Activated T-cell treated with anti-CD3 and anti-CD28 coated beads for 1 hour (primary cell): ENCODE measurements at regions not wholly inside any gene's neighbourhood (a gene's known extent, or its start where the extent isn't known, plus 50 kb on each side); places are given as distances from the start of the nearest gene placed in this dataset.
"Not testable (repeated sequence)": the region's sequence is repeated elsewhere in the genome, so short reads cannot be mapped to it uniquely, and the experiment has no call there.

Source experiments
- DNase-seq: peaks from one replicate; pipeline ENCODE4 v3.0.0-alpha.2; 2020; ENCODE audit warnings: low read depth

GRCh38 chr9:89839952-89840351 lies 235.1 kb downstream of the GADD45G start:
- DNase-seq = no peak

DNA sequence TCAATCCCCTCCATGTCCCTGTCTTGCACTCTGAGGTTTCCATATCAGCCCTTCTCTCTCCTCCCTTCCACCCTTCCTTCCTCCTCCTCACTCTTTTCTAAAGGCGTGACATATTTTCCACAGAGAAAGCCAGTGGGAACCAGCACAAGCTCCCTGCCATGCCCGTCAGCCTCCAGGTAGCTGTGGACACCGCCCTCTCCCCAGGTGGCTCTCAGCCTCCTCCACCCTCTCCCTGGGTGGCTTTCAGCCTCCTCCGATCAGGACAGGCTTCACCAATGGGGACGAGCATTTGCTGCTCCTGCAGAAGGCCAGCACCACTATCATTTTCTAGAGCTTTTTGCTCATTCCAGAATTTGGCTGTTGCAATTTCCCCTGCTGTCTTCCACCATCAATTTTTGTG lies 236.6 kb downstream of the GADD45G start:
- DNase-seq = no peak

GRCh38 chr9:89842267-89842768 lies 237.5 kb downstream of the GADD45G start:
- DNase-seq = no peak

GRCh38 chr9:89843074-89843473 lies 238.3 kb downstream of the GADD45G start:
- DNase-seq = no peak

- DNase-seq = no peak
Observed at GRCh38 chr9:89843591-89843990, 238.8 kb downstream of the GADD45G start.

DNA sequence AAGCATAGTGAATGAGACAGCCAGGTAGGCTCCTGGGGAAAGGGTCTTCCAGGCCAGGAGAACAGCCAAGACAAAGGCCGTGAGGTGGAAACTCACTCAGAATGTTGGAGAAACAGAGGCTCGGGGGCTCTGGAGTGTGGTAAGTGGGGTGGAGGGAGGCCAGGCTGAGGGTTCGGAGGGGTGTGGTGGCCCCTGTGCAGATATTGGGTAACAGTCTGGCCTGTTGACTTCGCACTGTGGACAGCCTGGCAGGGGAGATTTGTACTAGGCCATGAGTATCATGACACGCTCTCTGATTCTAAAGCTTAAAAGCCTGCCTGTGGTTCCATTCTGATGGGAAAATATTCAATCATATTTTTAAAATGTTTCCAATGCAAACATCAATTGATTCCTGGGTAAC lies 239.3 kb downstream of the GADD45G start:
- DNase-seq = no peak

DNA sequence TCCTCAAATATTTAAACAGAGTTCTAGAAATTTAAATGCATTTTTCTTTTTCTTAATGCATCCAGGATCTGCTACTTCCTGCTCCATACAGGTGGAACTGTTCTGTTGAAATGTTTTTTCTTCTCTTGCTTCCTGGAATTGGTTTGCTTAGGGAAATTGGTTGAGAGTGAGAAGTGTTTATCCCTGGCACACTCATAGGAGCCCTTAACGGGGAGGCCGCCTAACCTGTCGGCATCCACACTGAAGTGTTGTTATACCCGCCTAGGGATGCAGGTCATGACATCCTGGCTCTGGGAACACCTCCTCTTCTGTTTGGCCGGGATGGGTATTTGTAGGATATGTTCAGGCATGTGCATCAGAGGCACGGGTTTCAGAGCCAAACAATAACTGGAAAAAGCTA lies 239.7 kb downstream of the GADD45G start:
- no peak for DNase-seq

GRCh38 chr9:89845321-89845720 lies 240.5 kb downstream of the GADD45G start:
- no peak for DNase-seq

DNA sequence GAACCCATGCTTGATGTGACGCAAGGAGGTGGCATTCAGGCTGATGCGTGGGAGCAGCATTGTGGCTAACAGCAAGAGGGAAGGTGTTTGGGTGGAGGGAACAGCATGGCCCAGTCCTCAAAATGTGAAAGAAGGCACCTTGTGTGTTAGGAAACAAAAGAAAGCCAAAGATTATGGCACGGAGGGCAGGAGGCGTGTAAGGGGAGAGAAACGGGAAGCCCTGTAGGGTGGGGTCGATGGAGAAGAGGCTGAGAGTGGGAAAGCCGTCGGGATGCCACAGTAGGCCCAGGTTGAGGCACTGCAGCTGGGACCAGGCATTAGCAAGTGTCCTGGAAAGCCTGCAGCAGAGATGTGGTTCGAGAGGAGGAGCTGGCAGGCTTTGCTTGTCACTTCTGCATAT lies 241.1 kb downstream of the GADD45G start:
- no peak for DNase-seq

- no peak for DNase-seq
Observed at GRCh38 chr9:89848060-89849040, 243.5 kb downstream of the GADD45G start.

DNA sequence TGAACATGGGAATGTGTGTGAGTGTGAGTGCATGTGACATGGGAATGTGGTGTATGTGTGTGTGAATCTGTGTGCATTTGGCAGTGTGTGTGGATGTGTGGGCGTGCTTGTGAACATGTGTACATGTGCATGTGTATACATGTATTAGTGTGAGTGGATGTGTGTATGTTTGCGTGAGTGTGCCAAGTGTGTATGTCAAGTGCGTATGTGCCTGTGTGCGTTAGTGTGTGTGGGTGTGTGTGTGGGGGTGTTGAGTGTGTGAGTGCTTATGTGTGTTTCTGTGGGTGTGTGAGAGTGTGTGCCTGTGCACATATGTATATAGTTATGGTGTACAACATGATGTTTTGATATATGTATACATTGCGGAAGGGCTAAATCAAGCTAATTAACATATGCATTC lies 244.3 kb downstream of the GADD45G start:
- DNase-seq = no peak

DNA sequence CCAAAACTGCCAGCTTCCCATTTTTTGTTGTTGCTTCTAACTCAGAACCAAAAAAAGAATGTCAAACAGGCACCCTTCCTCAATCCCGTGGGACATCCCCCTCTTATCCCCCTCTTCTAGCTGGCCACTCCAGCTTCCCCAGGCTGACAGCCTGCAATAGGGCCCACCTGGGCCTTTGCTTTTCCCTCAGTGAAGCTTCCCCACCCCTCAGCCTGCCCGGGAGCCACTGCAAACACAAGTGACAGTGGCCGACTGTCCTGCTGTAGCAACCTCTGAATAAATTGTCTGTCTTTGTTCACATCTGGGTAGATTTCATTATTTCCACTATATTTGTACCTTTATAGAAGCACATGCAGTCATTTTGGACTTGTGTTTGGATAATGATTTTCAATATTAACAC lies 245.3 kb downstream of the GADD45G start:
- DNase-seq = no peak

GRCh38 chr9:89850631-89851325 lies 246.0 kb downstream of the GADD45G start:
- DNase-seq = no peak

DNA sequence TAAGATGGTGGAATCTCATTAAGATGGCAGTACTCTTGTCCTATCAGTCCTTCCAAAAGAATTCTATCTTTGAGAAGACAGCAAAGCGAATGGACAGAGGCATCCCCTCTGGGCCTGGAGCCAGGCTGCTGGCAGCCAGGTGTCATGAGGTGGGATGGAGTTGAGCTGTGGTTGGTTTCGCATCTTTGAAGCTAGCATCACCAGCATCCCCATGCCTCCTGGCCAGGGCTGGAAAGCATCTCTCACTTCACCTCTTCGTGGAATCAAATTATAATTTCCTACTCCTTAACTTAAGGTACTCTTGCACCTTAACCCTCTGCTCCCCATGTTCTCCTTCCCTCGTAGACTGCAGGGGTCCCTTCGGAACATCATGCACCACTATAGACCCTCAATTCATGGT lies 248.3 kb downstream of the GADD45G start:
- DNase-seq = no peak

GRCh38 chr9:89853931-89854330 lies 249.1 kb downstream of the GADD45G start:
- no peak for DNase-seq

- no peak for DNase-seq
Observed at GRCh38 chr9:89854715-89855475, 250.1 kb downstream of the GADD45G start.

DNA sequence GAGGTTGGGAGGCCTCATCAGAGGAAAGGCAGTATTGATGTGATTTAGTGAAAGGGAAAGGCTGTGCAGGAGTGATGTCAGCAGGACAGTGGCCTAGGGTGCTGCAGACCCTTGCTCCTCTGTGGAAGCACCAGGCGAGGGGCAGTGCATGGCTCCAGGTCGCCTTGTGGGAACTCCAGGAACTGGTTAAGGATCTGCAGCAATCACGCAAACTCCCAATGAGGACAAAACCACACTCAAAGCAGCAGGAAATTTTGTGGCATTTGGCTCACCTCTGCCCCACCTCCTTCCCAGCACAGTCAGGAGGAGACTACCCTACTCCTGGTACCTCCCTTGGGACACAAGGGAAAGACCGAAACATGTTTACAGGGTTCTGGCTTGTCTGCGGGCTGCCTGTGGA lies 251.5 kb downstream of the GADD45G start:
- DNase-seq = not testable (repeated sequence)

- DNase-seq = not testable (repeated sequence)
Observed at GRCh38 chr9:89856950-89857349, 252.1 kb downstream of the GADD45G start.

GRCh38 chr9:89859842-89860241 lies 255.0 kb downstream of the GADD45G start:
- DNase-seq = not testable (repeated sequence)

GRCh38 chr9:89861371-89861770 lies 256.6 kb downstream of the GADD45G start:
- DNase-seq = not testable (repeated sequence)

GRCh38 chr9:89862316-89862715 lies 257.5 kb downstream of the GADD45G start:
- DNase-seq = no peak

DNA sequence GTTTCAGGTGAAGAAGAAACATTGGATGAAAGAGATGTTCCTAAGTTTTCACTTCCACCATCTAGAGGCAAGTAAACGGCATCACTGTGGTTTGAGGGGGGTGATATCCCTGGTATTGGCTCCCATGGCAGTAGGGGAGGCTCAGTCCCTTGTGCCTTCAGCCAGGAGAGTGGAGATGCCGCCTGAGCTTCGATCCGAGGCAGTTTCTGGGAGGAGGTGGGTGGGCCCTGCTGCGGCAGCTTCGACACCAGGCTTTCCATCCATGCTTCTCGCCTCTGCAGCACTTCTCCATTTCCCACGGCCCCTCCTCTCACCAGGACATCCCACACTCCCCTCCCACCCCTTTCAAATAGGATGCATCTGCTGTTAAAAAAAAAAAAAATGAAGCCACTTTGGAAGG lies 258.3 kb downstream of the GADD45G start:
- DNase-seq = no peak
